ENCODE measurements at regions not wholly inside any gene's neighbourhood (a gene's known extent, or its start where the extent isn't known, plus 50 kb on each side); places are given as distances from the start of the nearest gene placed in this dataset.

GRCh38 chr3:148062590-148062989 lies 635.1 kb upstream of the AGTR1 start:
- TF ChIP-seq, protein P1, sequence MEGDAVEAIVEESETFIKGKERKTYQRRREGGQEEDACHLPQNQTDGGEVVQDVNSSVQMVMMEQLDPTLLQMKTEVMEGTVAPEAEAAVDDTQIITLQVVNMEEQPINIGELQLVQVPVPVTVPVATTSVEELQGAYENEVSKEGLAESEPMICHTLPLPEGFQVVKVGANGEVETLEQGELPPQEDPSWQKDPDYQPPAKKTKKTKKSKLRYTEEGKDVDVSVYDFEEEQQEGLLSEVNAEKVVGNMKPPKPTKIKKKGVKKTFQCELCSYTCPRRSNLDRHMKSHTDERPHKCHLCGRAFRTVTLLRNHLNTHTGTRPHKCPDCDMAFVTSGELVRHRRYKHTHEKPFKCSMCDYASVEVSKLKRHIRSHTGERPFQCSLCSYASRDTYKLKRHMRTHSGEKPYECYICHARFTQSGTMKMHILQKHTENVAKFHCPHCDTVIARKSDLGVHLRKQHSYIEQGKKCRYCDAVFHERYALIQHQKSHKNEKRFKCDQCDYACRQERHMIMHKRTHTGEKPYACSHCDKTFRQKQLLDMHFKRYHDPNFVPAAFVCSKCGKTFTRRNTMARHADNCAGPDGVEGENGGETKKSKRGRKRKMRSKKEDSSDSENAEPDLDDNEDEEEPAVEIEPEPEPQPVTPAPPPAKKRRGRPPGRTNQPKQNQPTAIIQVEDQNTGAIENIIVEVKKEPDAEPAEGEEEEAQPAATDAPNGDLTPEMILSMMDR (IDR thresholded peaks at IDR 0.05; ENCODE audit: insufficient read depth, low read length), result no peak
- H3K4me3 ChIP-seq (ENCODE audit: low read depth, low read length), result no peak overlapping the region
- no peak for DNase-seq (ENCODE audit: low read depth)

DNA sequence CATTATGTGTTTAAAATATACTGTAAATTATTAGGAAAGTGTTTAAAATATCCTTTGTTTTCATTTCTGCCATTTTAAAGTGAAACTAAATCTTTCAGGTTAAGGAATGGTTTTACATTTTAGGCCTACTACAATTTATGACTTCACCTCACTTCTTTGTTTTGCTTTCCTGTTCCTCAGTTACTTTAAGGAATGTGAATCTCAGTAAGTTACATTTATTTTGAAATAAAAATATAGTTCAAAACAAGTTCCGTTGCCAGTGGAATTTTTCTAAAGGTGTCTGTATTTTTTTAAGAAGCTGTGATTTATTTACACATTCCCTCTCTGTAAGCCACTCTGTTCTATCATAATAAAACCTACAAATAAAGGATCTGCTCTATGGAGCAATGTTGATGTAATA lies 630.9 kb upstream of the AGTR1 start:
- peak; percentile 6 for DNase-seq (ENCODE audit: low read depth)
- no peak overlapping the region for H3K4me3 ChIP-seq (ENCODE audit: low read depth, low read length)
- TF ChIP-seq, protein P1 (IDR thresholded peaks at IDR 0.05; ENCODE audit: insufficient read depth, low read length), result no peak

- H3K4me3 ChIP-seq (ENCODE audit: low read depth, low read length), result no peak overlapping the region
- TF ChIP-seq, protein P1 (IDR thresholded peaks at IDR 0.05; ENCODE audit: insufficient read depth, low read length), result no peak
- DNase-seq (ENCODE audit: low read depth), result peak; percentile 13
Observed at GRCh38 chr3:148068466-148068865, 629.2 kb upstream of the AGTR1 start.

DNA sequence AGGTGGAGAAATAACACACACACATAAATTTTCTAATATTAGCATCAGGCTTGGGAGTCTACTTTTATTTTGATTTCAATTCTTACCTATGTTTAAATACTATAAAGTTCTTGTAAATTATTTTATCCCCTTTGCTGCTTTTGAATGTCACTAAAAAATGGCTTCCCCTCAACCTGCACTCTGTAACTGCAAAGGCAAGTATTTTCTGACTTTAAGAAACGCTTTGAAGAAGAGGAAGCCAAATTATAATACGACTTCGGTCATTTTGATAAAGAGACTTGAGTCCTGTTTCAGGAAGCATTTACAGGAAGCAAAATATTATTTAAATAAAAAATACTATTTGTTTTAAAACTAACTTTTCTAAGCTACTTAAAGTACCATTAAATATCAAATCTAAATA lies 627.7 kb upstream of the AGTR1 start:
- TF ChIP-seq, protein P1 (IDR thresholded peaks at IDR 0.05; ENCODE audit: insufficient read depth, low read length), result no peak
- DNase-seq (ENCODE audit: low read depth), result no peak

GRCh38 chr3:148073721-148074456 lies 623.8 kb upstream of the AGTR1 start:
- no peak overlapping the region for H3K4me3 ChIP-seq (ENCODE audit: low read depth, low read length)
- DNase-seq (ENCODE audit: low read depth), result no peak
- TF ChIP-seq, protein P1 (IDR thresholded peaks at IDR 0.05; ENCODE audit: insufficient read depth, low read length), result no peak

More for the DNA sequence above, 627.7 kb upstream of the AGTR1 start:
- H3K4me3 ChIP-seq (ENCODE audit: low read depth, low read length), result no peak overlapping the region

GRCh38 chr3:148074946-148075345 lies 622.8 kb upstream of the AGTR1 start:
- no peak overlapping the region for H3K4me3 ChIP-seq (ENCODE audit: low read depth, low read length)
- TF ChIP-seq, protein P1 (IDR thresholded peaks at IDR 0.05; ENCODE audit: insufficient read depth, low read length), result no peak

More at GRCh38 chr3:148074946-148075345, 622.8 kb upstream of the AGTR1 start:
- no peak for DNase-seq (ENCODE audit: low read depth)

Measured in fibroblast of the aortic adventitia (primary cell).